Psoas muscle (tissue), 7 donors: ENCODE measurements at regions not wholly inside any gene's neighbourhood (a gene's known extent, or its start where the extent isn't known, plus 50 kb on each side); places are given as distances from the start of the nearest gene placed in this dataset.
A peak's percentile ranks its signal among the peaks of the same experiment; 100 is the strongest.

Source experiments
- ATAC-seq, 4 donors: fragments of 200-7000 bp; cut with Tn5 transposase; one replicate each; pipeline ENCODE4 v1.9.1; 2020; ENCODE audit warnings: moderate library complexity in 3 of 4, mild to moderate bottlenecking in 2 of 4
- DNase-seq, 2 donors: peaks; one replicate each; pipeline ENCODE4 v3.0.0-alpha.2; 2020
- H3K27ac ChIP-seq: fragments of 200-600 bp; one replicate; pipeline ENCODE4 v1.8.0; 2022
- H3K27me3 ChIP-seq, 3 donors: fragments of 200-600 bp in 1 of 3; one replicate each; pipeline versions ENCODE4 v1.6.1 to v1.8.0; 2013 to 2022; ENCODE audit warnings: low read length in 2 of 3, mild to moderate bottlenecking in 2 of 3, moderate library complexity in 1 of 3; ENCODE audit not compliant: insufficient read depth in 3 of 3
- H3K36me3 ChIP-seq, 2 donors: fragments of 200-600 bp in 1 of 2; one replicate each; pipeline versions ENCODE4 v1.6.1 to v1.8.0; 2013 to 2022; ENCODE audit warnings: low read depth in 1 of 2, mild to moderate bottlenecking in 1 of 2, moderate library complexity in 1 of 2; ENCODE audit not compliant: insufficient read depth in 1 of 2
- H3K4me1 ChIP-seq: fragments of 200-600 bp; one replicate; pipeline ENCODE4 v1.8.0; 2022
- H3K4me3 ChIP-seq: fragments of 200-600 bp; one replicate; pipeline ENCODE4 v1.8.0; 2022; ENCODE audit warnings: mild to moderate bottlenecking
- H3K9me3 ChIP-seq: fragments of 200-600 bp; one replicate; pipeline ENCODE4 v1.8.0; 2022
- CTCF ChIP-seq: fragments of 200-600 bp; IDR thresholded peaks from one replicate; pipeline ENCODE4 v1.8.0; 2022; ENCODE audit warnings: antibody characterized with exemption
- WGBS, 3 donors: extraction: QIAGEN DNeasy Blood & Tissue Kit; methylation state at CpG; one replicate each; pipeline versions ENCODE4 v1.1.6 to v1.1.7; 2013; 5-methylcytosine and 5-hydroxymethylcytosine counted together
- intact Hi-C, 2 donors: fragments of 100-400 bp; cut with DNase I; formaldehyde crosslinking; loops; one replicate each; pipeline versions ENCODE4 v1.11.0 to v1.14.2; 2022
- donor health status: healthy with polysubstance abuse.
- donor health status: DM: no; HTN: no; CAD: no; lungs with moderate emphysema.
- donor health status: Bipolar disorder and iron deficiency.
- donor health status: healthy.
- donor health status: DM: yes; HTN: yes; CAD: no.
- donor health status: DM: no; HTN: no; CAD: no.
- donor health status: DM: yes; HTN: yes; CAD: no.

GRCh38 chr6:78618970-78619369 is 248.4 kb upstream of the IRAK1BP1 start:
- no peak for TF ChIP-seq CTCF
- WGBS, 3 donors, result 31 to 47% (median 38%) methylated on average over 2 of the region's 2 CpGs
- no peak overlapping the region for H3K4me3 ChIP-seq
- intact Hi-C loops, result no loop called here
- no peaks in the 10 kb centered on the region for H3K9me3 ChIP-seq
- H3K4me1 ChIP-seq, result no peaks in the 10 kb centered on the region
- no peak for ATAC-seq
- H3K27me3 ChIP-seq, result no peaks in the 10 kb centered on the region
- no peak for DNase-seq
- no peak overlapping the region for H3K27ac ChIP-seq
- H3K36me3 ChIP-seq, result no peaks in the 10 kb centered on the region

- H3K4me3 ChIP-seq, result no peak overlapping the region
- no peak for TF ChIP-seq CTCF
- H3K9me3 ChIP-seq, result no peaks in the 10 kb centered on the region
- H3K4me1 ChIP-seq, result no peaks in the 10 kb centered on the region
- DNase-seq (no peak), ATAC-seq (no peak)
- H3K36me3 ChIP-seq, result no peaks in the 10 kb centered on the region
- H3K27ac ChIP-seq, result no peak overlapping the region
- H3K27me3 ChIP-seq, result no peaks in the 10 kb centered on the region
- intact Hi-C loops, result no loop called here
These were observed 243.8 kb upstream of the IRAK1BP1 start for GRCh38 chr6:78623554-78623953.

- no peak for TF ChIP-seq CTCF
- DNase-seq, result no peak
These were observed 238.1 kb upstream of the IRAK1BP1 start for GRCh38 chr6:78629154-78629721.

GRCh38 chr6:78629836-78630235 is 237.5 kb upstream of the IRAK1BP1 start:
- Histone ChIP-seq H3K27ac (no peak overlapping the region), H3K4me3 (no peak overlapping the region), H3K9me3 (no peaks in the 10 kb centered on the region), H3K27me3 (peaks cover 0 to 7% (median 2%) of the 10 kb centered on the region in 3 donors), H3K4me1 (no peaks in the 10 kb centered on the region), H3K36me3 (no peaks in the 10 kb centered on the region)
- ATAC-seq, result no peak
- intact Hi-C loops, result no loop called here
- no peak for TF ChIP-seq CTCF
- DNase-seq, result no peak
- WGBS, 3 donors, result 81 to 85% (median 83%) methylated on average over 22 of the region's 22 CpGs

More at GRCh38 chr6:78629154-78629721, 238.1 kb upstream of the IRAK1BP1 start:
- intact Hi-C loops, result no loop called here
- Histone ChIP-seq H3K4me1 (no peaks in the 10 kb centered on the region), H3K4me3 (peak overlapping the region; percentile 23), H3K9me3 (no peaks in the 10 kb centered on the region), H3K27me3 (peaks cover 0 to 7% (median 2%) of the 10 kb centered on the region in 3 donors), H3K36me3 (no peaks in the 10 kb centered on the region), H3K27ac (no peak overlapping the region)
- no peak for ATAC-seq
- 16 to 22% (median 20%) methylated on average over 27 of the region's 27 CpGs for WGBS, 3 donors

- Histone ChIP-seq H3K27me3 (peaks cover 0 to 7% (median 2%) of the 10 kb centered on the region in 3 donors), H3K4me3 (no peak overlapping the region), H3K36me3 (no peaks in the 10 kb centered on the region), H3K9me3 (no peaks in the 10 kb centered on the region), H3K27ac (no peak overlapping the region), H3K4me1 (no peaks in the 10 kb centered on the region)
- WGBS, 3 donors, result 29 to 35% (median 31%) methylated on average over 3 of the region's 3 CpGs
- DNase-seq (no peak), ATAC-seq (no peak)
- intact Hi-C loops, result no loop called here
- TF ChIP-seq CTCF, result no peak
These were observed 235.4 kb upstream of the IRAK1BP1 start for GRCh38 chr6:78631976-78632375.
